ENCODE measurements at regions not wholly inside any gene's neighbourhood (a gene's known extent, or its start where the extent isn't known, plus 50 kb on each side); places are given as distances from the start of the nearest gene placed in this dataset.
A peak's percentile ranks its signal among the peaks of the same experiment; 100 is the strongest.

GRCh38 chr22:48980918-48981317 lies 846.8 kb downstream of the BRD1 start:
- in situ Hi-C loops (cut with HindIII; ENCODE audit: low pct_unique_long_range_greater_than_20kb, low sequenced_read_pairs): no loop called here
- no peak for TF ChIP-seq JUND (IDR thresholded peaks at IDR 0.05; ENCODE audit: low read depth)
- no peak for DNase-seq (ENCODE audit: low read depth in 1 of 2, low spot score in 1 of 2)

GRCh38 chr22:48980409-48980808 lies 847.3 kb downstream of the BRD1 start:
- in situ Hi-C loops (cut with HindIII; ENCODE audit: low pct_unique_long_range_greater_than_20kb, low sequenced_read_pairs): no loop called here
- DNase-seq (ENCODE audit: low read depth in 1 of 2, low spot score in 1 of 2): no peak
- no peak for TF ChIP-seq JUND (IDR thresholded peaks at IDR 0.05; ENCODE audit: low read depth)

GRCh38 chr22:48979482-48979881 lies 848.2 kb downstream of the BRD1 start:
- TF ChIP-seq JUND (IDR thresholded peaks at IDR 0.05; ENCODE audit: low read depth): no peak
- in situ Hi-C loops (cut with HindIII; ENCODE audit: low pct_unique_long_range_greater_than_20kb, low sequenced_read_pairs): no loop called here
- DNase-seq (ENCODE audit: low read depth in 1 of 2, low spot score in 1 of 2): peak in 1 of 2 experiments; percentile 25

GRCh38 chr22:48976556-48977535 lies 850.8 kb downstream of the BRD1 start:
- in situ Hi-C loops (cut with HindIII; ENCODE audit: low pct_unique_long_range_greater_than_20kb, low sequenced_read_pairs): no loop called here
- TF ChIP-seq JUND (IDR thresholded peaks at IDR 0.05; ENCODE audit: low read depth): no peak
- no peak for DNase-seq (ENCODE audit: low read depth in 1 of 2, low spot score in 1 of 2)

- no peak for TF ChIP-seq JUND (IDR thresholded peaks at IDR 0.05; ENCODE audit: low read depth)
- in situ Hi-C loops (cut with HindIII; ENCODE audit: low pct_unique_long_range_greater_than_20kb, low sequenced_read_pairs): no loop called here
- no peak for DNase-seq (ENCODE audit: low read depth in 1 of 2, low spot score in 1 of 2)
Observed at GRCh38 chr22:48975886-48976285, 851.8 kb downstream of the BRD1 start.

- no peak for TF ChIP-seq JUND (IDR thresholded peaks at IDR 0.05; ENCODE audit: low read depth)
- no peak for DNase-seq (ENCODE audit: low read depth in 1 of 2, low spot score in 1 of 2)
- in situ Hi-C loops (cut with HindIII; ENCODE audit: low pct_unique_long_range_greater_than_20kb, low sequenced_read_pairs): no loop called here
Observed at GRCh38 chr22:48975316-48975741, 852.3 kb downstream of the BRD1 start.

- no peak for DNase-seq (ENCODE audit: low read depth in 1 of 2, low spot score in 1 of 2)
- in situ Hi-C loops (cut with HindIII; ENCODE audit: low pct_unique_long_range_greater_than_20kb, low sequenced_read_pairs): no loop called here
- no peak for TF ChIP-seq JUND (IDR thresholded peaks at IDR 0.05; ENCODE audit: low read depth)
Observed at GRCh38 chr22:48974443-48975315, 853.0 kb downstream of the BRD1 start.

- no peak for TF ChIP-seq JUND (IDR thresholded peaks at IDR 0.05; ENCODE audit: low read depth)
- in situ Hi-C loops (cut with HindIII; ENCODE audit: low pct_unique_long_range_greater_than_20kb, low sequenced_read_pairs): no loop called here
- DNase-seq (ENCODE audit: low read depth in 1 of 2, low spot score in 1 of 2): no peak
Observed at GRCh38 chr22:48973694-48974041, 854.0 kb downstream of the BRD1 start.

GRCh38 chr22:48972979-48973693 lies 854.5 kb downstream of the BRD1 start:
- no peak for TF ChIP-seq JUND (IDR thresholded peaks at IDR 0.05; ENCODE audit: low read depth)
- in situ Hi-C loops (cut with HindIII; ENCODE audit: low pct_unique_long_range_greater_than_20kb, low sequenced_read_pairs): no loop called here
- no peak for DNase-seq (ENCODE audit: low read depth in 1 of 2, low spot score in 1 of 2)

GRCh38 chr22:48968201-48968959 lies 859.3 kb downstream of the BRD1 start:
- in situ Hi-C loops (cut with HindIII; ENCODE audit: low pct_unique_long_range_greater_than_20kb, low sequenced_read_pairs): no loop called here
- no peak for TF ChIP-seq JUND (IDR thresholded peaks at IDR 0.05; ENCODE audit: low read depth)
- DNase-seq (ENCODE audit: low read depth in 1 of 2, low spot score in 1 of 2): peak in 1 of 2 experiments; percentile 17

- TF ChIP-seq JUND (IDR thresholded peaks at IDR 0.05; ENCODE audit: low read depth): no peak
- in situ Hi-C loops (cut with HindIII; ENCODE audit: low pct_unique_long_range_greater_than_20kb, low sequenced_read_pairs): no loop called here
- DNase-seq (ENCODE audit: low read depth in 1 of 2, low spot score in 1 of 2): no peak
Observed at GRCh38 chr22:48963405-48963804, 864.3 kb downstream of the BRD1 start.

GRCh38 chr22:48961705-48962104 lies 866.0 kb downstream of the BRD1 start:
- in situ Hi-C loops (cut with HindIII; ENCODE audit: low pct_unique_long_range_greater_than_20kb, low sequenced_read_pairs): no loop called here
- DNase-seq (ENCODE audit: low read depth in 1 of 2, low spot score in 1 of 2): no peak
- TF ChIP-seq JUND (IDR thresholded peaks at IDR 0.05; ENCODE audit: low read depth): no peak
